Endothelial cell of umbilical vein (primary cell): ENCODE measurements at regions not wholly inside any gene's neighbourhood (a gene's known extent, or its start where the extent isn't known, plus 50 kb on each side); places are given as distances from the start of the nearest gene placed in this dataset.

ENCODE experiments used
- EZH2 ChIP-seq: IDR thresholded peaks from 2 replicates; pipeline ENCODE4 v1.6.1; 2012; ENCODE audit warnings: borderline replicate concordance, low read depth, mild to moderate bottlenecking, moderate library complexity, low read length, inconsistent platforms; ENCODE audit not compliant: severe bottlenecking
- GATA2 ChIP-seq: IDR thresholded peaks from 2 replicates; pipeline ENCODE4 v1.7.0; 2011; ENCODE audit warnings: low read depth, mild to moderate bottlenecking, moderate library complexity, mixed read lengths, low read length; ENCODE audit not compliant: insufficient read length, insufficient read depth
- JUN ChIP-seq: IDR thresholded peaks from 2 replicates; pipeline ENCODE4 v1.6.1; 2011; ENCODE audit warnings: borderline replicate concordance, low read depth; ENCODE audit not compliant: insufficient read length, insufficient read depth
- POLR2A ChIP-seq: IDR thresholded peaks from 2 replicates; pipeline ENCODE4 v1.6.1; 2012; ENCODE audit warnings: low read depth, mild to moderate bottlenecking, control low read depth, low read length
- POLR2AphosphoS5 ChIP-seq: IDR thresholded peaks from 2 replicates; pipeline ENCODE4 v1.6.1; 2012; ENCODE audit warnings: low read depth, mild to moderate bottlenecking, control low read depth, low read length, moderate library complexity; ENCODE audit not compliant: insufficient read depth
- TF ChIP-seq, protein P1 (sequence below), 2 donors: IDR thresholded peaks; 1 replicate in 1 of 2; 2 replicates in 1 of 2; pipeline ENCODE4 v1.5.1; 2011; ENCODE audit warnings: low read length in 2 of 2, mild to moderate bottlenecking in 2 of 2, moderate library complexity in 2 of 2, control low read depth in 1 of 2, inconsistent platforms in 1 of 2, low read depth in 1 of 2; ENCODE audit not compliant: insufficient read depth in 1 of 2; ENCODE audit errors: extremely low read depth in 1 of 2
- TF ChIP-seq, protein P2 (sequence below): IDR thresholded peaks from 2 replicates; pipeline ENCODE4 v1.6.1; 2011; ENCODE audit not compliant: insufficient read depth, insufficient read length

DNA sequence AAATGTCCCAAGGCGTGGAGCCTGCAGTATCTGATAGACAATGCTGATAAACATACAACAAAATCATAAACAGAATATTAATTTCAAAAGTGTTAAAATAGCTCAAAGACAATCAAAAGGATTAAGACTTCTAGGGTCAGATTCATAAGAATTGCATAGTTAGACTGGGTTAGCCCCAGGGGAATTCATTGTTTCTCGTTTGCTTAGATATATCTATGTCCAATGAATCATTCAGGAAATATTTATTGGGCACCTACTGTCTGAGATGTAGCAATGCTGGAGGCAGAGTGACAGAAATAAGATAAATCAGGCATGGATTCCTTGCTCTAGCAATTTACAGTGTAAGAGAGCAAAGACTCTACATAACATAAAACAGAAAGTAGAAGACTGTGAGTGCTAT is 124.4 kb upstream of the PRL start:
- TF ChIP-seq, protein P1, sequence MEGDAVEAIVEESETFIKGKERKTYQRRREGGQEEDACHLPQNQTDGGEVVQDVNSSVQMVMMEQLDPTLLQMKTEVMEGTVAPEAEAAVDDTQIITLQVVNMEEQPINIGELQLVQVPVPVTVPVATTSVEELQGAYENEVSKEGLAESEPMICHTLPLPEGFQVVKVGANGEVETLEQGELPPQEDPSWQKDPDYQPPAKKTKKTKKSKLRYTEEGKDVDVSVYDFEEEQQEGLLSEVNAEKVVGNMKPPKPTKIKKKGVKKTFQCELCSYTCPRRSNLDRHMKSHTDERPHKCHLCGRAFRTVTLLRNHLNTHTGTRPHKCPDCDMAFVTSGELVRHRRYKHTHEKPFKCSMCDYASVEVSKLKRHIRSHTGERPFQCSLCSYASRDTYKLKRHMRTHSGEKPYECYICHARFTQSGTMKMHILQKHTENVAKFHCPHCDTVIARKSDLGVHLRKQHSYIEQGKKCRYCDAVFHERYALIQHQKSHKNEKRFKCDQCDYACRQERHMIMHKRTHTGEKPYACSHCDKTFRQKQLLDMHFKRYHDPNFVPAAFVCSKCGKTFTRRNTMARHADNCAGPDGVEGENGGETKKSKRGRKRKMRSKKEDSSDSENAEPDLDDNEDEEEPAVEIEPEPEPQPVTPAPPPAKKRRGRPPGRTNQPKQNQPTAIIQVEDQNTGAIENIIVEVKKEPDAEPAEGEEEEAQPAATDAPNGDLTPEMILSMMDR (IDR thresholded peaks at IDR 0.05; ENCODE audit: extremely low read depth in 1 of 2, insufficient read depth in 1 of 2, low read depth in 1 of 2, low read length in 2 of 2): no peak
- TF ChIP-seq POLR2A (no peak), JUN (no peak), EZH2 (no peak), POLR2AphosphoS5 (no peak), GATA2 (no peak)
- TF ChIP-seq, protein P2, sequence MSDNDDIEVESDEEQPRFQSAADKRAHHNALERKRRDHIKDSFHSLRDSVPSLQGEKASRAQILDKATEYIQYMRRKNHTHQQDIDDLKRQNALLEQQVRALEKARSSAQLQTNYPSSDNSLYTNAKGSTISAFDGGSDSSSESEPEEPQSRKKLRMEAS: no peak
